A673 (cell line): ENCODE measurements at regions not wholly inside any gene's neighbourhood (a gene's known extent, or its start where the extent isn't known, plus 50 kb on each side); places are given as distances from the start of the nearest gene placed in this dataset.

Experiments used
- EZH2 ChIP-seq: fragments of 200-600 bp; sonication (generic); IDR thresholded peaks from 2 replicates; pipeline ENCODE4 v1.6.1; 2017; ENCODE audit warnings: borderline replicate concordance, low read depth, mild to moderate bottlenecking, mixed read lengths, antibody characterized with exemption, low read length; ENCODE audit not compliant: poor library complexity, severe bottlenecking
- TF ChIP-seq, protein P1 (sequence below): fragments of 300-800, 200-600 bp; sonication (generic); conservative IDR thresholded peaks from 2 replicates; pipeline ENCODE4 v1.5.1; 2017; ENCODE audit warnings: low read depth, mild to moderate bottlenecking, antibody characterized with exemption, low read length, moderate library complexity, mixed read lengths

DNA sequence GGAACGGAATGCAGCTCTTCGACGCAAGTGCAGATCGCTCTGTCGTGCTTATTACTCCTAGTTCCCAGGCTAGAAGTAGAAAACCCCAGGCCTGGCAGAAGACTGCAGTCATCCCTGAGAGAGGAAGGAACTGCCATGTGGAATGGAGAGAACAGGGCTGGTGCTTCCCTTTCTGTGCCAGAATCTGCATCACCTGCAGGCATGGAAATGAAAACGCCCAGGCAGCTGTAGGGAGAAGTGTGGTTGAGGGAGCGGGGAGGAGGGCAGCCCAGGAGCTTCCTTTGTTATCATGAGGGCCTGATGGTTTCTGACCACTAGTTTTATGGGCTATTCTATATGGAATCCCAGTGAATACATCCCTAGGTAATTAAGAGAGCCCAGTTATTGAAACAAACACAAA lies 79.4 kb upstream of the SMIM21 start:
- no peak for TF ChIP-seq EZH2
- TF ChIP-seq, protein P1, sequence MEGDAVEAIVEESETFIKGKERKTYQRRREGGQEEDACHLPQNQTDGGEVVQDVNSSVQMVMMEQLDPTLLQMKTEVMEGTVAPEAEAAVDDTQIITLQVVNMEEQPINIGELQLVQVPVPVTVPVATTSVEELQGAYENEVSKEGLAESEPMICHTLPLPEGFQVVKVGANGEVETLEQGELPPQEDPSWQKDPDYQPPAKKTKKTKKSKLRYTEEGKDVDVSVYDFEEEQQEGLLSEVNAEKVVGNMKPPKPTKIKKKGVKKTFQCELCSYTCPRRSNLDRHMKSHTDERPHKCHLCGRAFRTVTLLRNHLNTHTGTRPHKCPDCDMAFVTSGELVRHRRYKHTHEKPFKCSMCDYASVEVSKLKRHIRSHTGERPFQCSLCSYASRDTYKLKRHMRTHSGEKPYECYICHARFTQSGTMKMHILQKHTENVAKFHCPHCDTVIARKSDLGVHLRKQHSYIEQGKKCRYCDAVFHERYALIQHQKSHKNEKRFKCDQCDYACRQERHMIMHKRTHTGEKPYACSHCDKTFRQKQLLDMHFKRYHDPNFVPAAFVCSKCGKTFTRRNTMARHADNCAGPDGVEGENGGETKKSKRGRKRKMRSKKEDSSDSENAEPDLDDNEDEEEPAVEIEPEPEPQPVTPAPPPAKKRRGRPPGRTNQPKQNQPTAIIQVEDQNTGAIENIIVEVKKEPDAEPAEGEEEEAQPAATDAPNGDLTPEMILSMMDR = no peak
